Testis (tissue), 2 donors: ENCODE measurements at regions not wholly inside any gene's neighbourhood (a gene's known extent, or its start where the extent isn't known, plus 50 kb on each side); places are given as distances from the start of the nearest gene placed in this dataset.

Experiments used
- POLR2A ChIP-seq: fragments of 450-650 bp; IDR thresholded peaks from one replicate; pipeline ENCODE4 v1.6.1; 2017; ENCODE audit warnings: antibody characterized with exemption, mild to moderate bottlenecking, moderate library complexity
- TF ChIP-seq, protein P1 (sequence below), 3 experiments: fragments of 450-650 bp in 2 of 3; fragments of 200-600 bp in 1 of 3; sonication (generic) in 1 of 3; IDR thresholded peaks; one replicate each; pipeline ENCODE4 v1.5.1; 2016 to 2019; ENCODE audit warnings: antibody characterized with exemption in 3 of 3, mild to moderate bottlenecking in 2 of 3, moderate library complexity in 1 of 3

GRCh38 chr11:87769661-87770060 lies 405.6 kb downstream of the RAB38 start:
- no peak for TF ChIP-seq POLR2A
- TF ChIP-seq, protein P1, sequence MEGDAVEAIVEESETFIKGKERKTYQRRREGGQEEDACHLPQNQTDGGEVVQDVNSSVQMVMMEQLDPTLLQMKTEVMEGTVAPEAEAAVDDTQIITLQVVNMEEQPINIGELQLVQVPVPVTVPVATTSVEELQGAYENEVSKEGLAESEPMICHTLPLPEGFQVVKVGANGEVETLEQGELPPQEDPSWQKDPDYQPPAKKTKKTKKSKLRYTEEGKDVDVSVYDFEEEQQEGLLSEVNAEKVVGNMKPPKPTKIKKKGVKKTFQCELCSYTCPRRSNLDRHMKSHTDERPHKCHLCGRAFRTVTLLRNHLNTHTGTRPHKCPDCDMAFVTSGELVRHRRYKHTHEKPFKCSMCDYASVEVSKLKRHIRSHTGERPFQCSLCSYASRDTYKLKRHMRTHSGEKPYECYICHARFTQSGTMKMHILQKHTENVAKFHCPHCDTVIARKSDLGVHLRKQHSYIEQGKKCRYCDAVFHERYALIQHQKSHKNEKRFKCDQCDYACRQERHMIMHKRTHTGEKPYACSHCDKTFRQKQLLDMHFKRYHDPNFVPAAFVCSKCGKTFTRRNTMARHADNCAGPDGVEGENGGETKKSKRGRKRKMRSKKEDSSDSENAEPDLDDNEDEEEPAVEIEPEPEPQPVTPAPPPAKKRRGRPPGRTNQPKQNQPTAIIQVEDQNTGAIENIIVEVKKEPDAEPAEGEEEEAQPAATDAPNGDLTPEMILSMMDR (IDR thresholded peaks at IDR 0.05): no peak
